ENCODE measurements at regions not wholly inside any gene's neighbourhood (a gene's known extent, or its start where the extent isn't known, plus 50 kb on each side); places are given as distances from the start of the nearest gene placed in this dataset.

DNA sequence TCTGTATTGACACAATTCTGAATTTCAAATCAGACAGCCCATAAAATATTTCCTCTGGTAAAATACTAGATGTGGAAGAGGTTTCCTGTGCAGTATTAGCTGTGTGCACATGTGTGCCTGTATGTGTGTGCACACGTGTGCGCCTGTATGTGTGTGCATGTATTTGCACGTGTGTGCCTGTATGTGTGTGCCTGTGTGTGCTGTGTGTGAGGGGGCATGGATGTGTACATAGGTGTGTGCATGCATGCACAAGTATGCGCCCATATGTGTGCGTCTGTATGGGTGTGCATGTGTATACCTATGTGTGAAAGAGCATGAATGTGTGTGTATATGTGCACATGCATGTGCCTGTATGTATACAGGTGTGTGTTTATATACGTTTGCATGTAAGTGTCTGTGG is 191.4 kb downstream of the KLF6 start:
- Histone ChIP-seq H3K9me2 (no peaks in the 10 kb centered on the region), H3K36me3 (replicated peaks in 1 of 2; ENCODE audit: control insufficient read depth in 1 of 2, insufficient read depth in 2 of 2, low read length in 1 of 2) (no peaks in the 10 kb centered on the region), H4K20me1 (ENCODE audit: insufficient read depth) (no peaks in the 10 kb centered on the region), H3K9me3 (no peaks in the 10 kb centered on the region), H3K4me1 (ENCODE audit: control insufficient read depth in 1 of 2, insufficient read depth in 2 of 2, low read depth in 1 of 2, low read length in 1 of 2) (no peaks in the 10 kb centered on the region), H2AFZ (ENCODE audit: low read depth) (no peak overlapping the region), H3K9ac (no peak overlapping the region), H3K4me3 (ENCODE audit: low read depth in 2 of 2, low read length in 1 of 2) (no peak overlapping the region), H3F3A (replicated peaks; ENCODE audit: insufficient read depth) (no peaks in the 10 kb centered on the region), H3K4me2 (no peak overlapping the region), H3K79me2 (ENCODE audit: insufficient read depth) (no peaks in the 10 kb centered on the region), H3K27me3 (ENCODE audit: insufficient read depth) (no peaks in the 10 kb centered on the region), H3K27ac (ENCODE audit: low read depth in 2 of 2, low read length in 1 of 2) (no peak overlapping the region)
- 87% methylated on average over 6 of the region's 6 CpGs for WGBS (ENCODE audit: low lambda C conversion rate)
- POLR2A ChIA-PET, result no interaction called here
- CTCF ChIA-PET, result no interaction called here
- no peak for TF ChIP-seq GABPA (IDR thresholded peaks at IDR 0.05; ENCODE audit: low read depth)
- TF ChIP-seq NFIC (IDR thresholded peaks at IDR 0.05; ENCODE audit: borderline replicate concordance), result no peak
- no peak for TF ChIP-seq MEF2A (IDR thresholded peaks at IDR 0.05; ENCODE audit: borderline replicate concordance, low read depth)
- TF ChIP-seq, protein P1, sequence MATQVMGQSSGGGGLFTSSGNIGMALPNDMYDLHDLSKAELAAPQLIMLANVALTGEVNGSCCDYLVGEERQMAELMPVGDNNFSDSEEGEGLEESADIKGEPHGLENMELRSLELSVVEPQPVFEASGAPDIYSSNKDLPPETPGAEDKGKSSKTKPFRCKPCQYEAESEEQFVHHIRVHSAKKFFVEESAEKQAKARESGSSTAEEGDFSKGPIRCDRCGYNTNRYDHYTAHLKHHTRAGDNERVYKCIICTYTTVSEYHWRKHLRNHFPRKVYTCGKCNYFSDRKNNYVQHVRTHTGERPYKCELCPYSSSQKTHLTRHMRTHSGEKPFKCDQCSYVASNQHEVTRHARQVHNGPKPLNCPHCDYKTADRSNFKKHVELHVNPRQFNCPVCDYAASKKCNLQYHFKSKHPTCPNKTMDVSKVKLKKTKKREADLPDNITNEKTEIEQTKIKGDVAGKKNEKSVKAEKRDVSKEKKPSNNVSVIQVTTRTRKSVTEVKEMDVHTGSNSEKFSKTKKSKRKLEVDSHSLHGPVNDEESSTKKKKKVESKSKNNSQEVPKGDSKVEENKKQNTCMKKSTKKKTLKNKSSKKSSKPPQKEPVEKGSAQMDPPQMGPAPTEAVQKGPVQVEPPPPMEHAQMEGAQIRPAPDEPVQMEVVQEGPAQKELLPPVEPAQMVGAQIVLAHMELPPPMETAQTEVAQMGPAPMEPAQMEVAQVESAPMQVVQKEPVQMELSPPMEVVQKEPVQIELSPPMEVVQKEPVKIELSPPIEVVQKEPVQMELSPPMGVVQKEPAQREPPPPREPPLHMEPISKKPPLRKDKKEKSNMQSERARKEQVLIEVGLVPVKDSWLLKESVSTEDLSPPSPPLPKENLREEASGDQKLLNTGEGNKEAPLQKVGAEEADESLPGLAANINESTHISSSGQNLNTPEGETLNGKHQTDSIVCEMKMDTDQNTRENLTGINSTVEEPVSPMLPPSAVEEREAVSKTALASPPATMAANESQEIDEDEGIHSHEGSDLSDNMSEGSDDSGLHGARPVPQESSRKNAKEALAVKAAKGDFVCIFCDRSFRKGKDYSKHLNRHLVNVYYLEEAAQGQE (IDR thresholded peaks at IDR 0.05; ENCODE audit: low read depth, low read length), result no peak
- TF ChIP-seq RCOR1 (IDR thresholded peaks at IDR 0.05; ENCODE audit: low read length), result no peak
- TF ChIP-seq, protein P2, sequence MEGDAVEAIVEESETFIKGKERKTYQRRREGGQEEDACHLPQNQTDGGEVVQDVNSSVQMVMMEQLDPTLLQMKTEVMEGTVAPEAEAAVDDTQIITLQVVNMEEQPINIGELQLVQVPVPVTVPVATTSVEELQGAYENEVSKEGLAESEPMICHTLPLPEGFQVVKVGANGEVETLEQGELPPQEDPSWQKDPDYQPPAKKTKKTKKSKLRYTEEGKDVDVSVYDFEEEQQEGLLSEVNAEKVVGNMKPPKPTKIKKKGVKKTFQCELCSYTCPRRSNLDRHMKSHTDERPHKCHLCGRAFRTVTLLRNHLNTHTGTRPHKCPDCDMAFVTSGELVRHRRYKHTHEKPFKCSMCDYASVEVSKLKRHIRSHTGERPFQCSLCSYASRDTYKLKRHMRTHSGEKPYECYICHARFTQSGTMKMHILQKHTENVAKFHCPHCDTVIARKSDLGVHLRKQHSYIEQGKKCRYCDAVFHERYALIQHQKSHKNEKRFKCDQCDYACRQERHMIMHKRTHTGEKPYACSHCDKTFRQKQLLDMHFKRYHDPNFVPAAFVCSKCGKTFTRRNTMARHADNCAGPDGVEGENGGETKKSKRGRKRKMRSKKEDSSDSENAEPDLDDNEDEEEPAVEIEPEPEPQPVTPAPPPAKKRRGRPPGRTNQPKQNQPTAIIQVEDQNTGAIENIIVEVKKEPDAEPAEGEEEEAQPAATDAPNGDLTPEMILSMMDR (IDR thresholded peaks at IDR 0.05), result no peak
- no peak for TF ChIP-seq TAF1 (IDR thresholded peaks at IDR 0.05; ENCODE audit: borderline replicate concordance, low read depth, low read length)
- TF ChIP-seq FOSL2 (IDR thresholded peaks at IDR 0.05; ENCODE audit: borderline replicate concordance, low read depth), result no peak
- no peak for TF ChIP-seq CHD2 (IDR thresholded peaks at IDR 0.05; ENCODE audit: low read length, partially characterized antibody)
- TF ChIP-seq, protein P3, sequence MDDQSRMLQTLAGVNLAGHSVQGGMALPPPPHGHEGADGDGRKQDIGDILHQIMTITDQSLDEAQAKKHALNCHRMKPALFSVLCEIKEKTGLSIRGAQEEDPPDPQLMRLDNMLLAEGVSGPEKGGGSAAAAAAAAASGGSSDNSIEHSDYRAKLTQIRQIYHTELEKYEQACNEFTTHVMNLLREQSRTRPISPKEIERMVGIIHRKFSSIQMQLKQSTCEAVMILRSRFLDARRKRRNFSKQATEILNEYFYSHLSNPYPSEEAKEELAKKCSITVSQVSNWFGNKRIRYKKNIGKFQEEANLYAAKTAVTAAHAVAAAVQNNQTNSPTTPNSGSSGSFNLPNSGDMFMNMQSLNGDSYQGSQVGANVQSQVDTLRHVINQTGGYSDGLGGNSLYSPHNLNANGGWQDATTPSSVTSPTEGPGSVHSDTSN (IDR thresholded peaks at IDR 0.05), result no peak
- TF ChIP-seq, protein P4, sequence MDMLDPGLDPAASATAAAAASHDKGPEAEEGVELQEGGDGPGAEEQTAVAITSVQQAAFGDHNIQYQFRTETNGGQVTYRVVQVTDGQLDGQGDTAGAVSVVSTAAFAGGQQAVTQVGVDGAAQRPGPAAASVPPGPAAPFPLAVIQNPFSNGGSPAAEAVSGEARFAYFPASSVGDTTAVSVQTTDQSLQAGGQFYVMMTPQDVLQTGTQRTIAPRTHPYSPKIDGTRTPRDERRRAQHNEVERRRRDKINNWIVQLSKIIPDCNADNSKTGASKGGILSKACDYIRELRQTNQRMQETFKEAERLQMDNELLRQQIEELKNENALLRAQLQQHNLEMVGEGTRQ (IDR thresholded peaks at IDR 0.05; ENCODE audit: borderline replicate concordance, low read depth, low read length), result no peak
- no peak for TF ChIP-seq GATA2 (CRISPR knock-in tag; IDR thresholded peaks at IDR 0.05)
- no peak for TF ChIP-seq POLR2AphosphoS5 (IDR thresholded peaks at IDR 0.05; ENCODE audit: low read depth, low read length)
- no peak for TF ChIP-seq EP300 (IDR thresholded peaks at IDR 0.05; ENCODE audit: borderline replicate concordance in 1 of 2, low read depth in 1 of 2, low read length in 1 of 2)
- TF ChIP-seq, protein P5, sequence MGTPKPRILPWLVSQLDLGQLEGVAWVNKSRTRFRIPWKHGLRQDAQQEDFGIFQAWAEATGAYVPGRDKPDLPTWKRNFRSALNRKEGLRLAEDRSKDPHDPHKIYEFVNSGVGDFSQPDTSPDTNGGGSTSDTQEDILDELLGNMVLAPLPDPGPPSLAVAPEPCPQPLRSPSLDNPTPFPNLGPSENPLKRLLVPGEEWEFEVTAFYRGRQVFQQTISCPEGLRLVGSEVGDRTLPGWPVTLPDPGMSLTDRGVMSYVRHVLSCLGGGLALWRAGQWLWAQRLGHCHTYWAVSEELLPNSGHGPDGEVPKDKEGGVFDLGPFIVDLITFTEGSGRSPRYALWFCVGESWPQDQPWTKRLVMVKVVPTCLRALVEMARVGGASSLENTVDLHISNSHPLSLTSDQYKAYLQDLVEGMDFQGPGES (IDR thresholded peaks at IDR 0.05; ENCODE audit: low read depth, low read length), result no peak
- DNase-seq, result no peak

Measured in SK-N-SH (cell line).